ENCODE measurements at regions not wholly inside any gene's neighbourhood (a gene's known extent, or its start where the extent isn't known, plus 50 kb on each side); places are given as distances from the start of the nearest gene placed in this dataset.

DNA sequence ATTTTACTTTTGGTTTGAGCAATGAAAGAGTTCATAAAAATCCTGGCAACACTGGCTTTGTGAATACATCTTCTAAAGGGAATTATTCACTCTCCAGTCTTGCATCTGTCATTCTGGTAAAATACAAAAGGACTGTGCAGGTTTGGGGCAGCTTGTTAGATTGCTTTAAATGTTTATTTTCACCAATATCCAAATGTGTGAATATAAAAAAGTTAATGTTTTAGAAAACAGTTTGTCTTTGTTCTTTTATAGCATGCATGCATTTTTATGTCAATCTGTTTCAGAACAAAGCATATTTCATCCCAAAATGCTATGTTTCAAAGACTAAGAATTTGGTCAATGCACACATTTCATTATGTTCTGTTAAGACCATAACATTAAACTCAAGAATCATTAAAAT lies 1145.4 kb downstream of the OLFM4 start:
- TF ChIP-seq, protein P1, sequence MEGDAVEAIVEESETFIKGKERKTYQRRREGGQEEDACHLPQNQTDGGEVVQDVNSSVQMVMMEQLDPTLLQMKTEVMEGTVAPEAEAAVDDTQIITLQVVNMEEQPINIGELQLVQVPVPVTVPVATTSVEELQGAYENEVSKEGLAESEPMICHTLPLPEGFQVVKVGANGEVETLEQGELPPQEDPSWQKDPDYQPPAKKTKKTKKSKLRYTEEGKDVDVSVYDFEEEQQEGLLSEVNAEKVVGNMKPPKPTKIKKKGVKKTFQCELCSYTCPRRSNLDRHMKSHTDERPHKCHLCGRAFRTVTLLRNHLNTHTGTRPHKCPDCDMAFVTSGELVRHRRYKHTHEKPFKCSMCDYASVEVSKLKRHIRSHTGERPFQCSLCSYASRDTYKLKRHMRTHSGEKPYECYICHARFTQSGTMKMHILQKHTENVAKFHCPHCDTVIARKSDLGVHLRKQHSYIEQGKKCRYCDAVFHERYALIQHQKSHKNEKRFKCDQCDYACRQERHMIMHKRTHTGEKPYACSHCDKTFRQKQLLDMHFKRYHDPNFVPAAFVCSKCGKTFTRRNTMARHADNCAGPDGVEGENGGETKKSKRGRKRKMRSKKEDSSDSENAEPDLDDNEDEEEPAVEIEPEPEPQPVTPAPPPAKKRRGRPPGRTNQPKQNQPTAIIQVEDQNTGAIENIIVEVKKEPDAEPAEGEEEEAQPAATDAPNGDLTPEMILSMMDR (IDR thresholded peaks at IDR 0.05; ENCODE audit: unreplicated experiment) = no peak
- Mint-ChIP-seq H3K4me1 (ENCODE audit: low read depth) (peaks cover 6% of the 10 kb centered on the region), H3K9me3 (ENCODE audit: low read depth) (no peaks in the 10 kb centered on the region), H3K4me3 (ENCODE audit: low read depth) (no peak overlapping the region), H3K27me3 (no peaks in the 10 kb centered on the region), H3K36me3 (ENCODE audit: insufficient read depth) (no peaks in the 10 kb centered on the region), H3K27ac (no peak overlapping the region)
- no peak for DNase-seq (ENCODE audit: low spot score, unreplicated experiment)

DNA sequence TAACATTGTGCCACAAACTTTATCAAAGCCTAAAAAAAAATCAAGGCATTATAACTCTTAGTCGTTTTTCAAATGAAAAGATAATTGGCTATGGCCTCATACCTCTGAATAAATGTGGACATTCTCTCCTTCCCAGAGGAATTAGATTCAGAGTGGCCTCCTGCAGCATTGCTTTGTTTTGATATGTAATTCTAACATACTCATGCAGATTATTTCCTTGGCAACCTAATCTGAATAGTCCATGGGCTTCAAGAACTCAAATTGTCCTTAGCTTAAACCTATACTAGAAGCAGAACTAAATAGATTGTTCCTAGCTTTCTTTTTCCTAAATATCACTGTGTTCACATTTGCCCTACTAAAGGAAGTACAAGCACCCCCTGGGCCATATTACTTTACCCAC lies 1146.9 kb downstream of the OLFM4 start:
- DNase-seq (ENCODE audit: low spot score, unreplicated experiment) = no peak
- Mint-ChIP-seq H3K27ac (no peak overlapping the region), H3K9me3 (ENCODE audit: low read depth) (no peaks in the 10 kb centered on the region), H3K4me3 (ENCODE audit: low read depth) (no peak overlapping the region), H3K27me3 (peaks cover 3% of the 10 kb centered on the region), H3K36me3 (ENCODE audit: insufficient read depth) (no peaks in the 10 kb centered on the region), H3K4me1 (ENCODE audit: low read depth) (peaks cover 6% of the 10 kb centered on the region)
- TF ChIP-seq, protein P1 (IDR thresholded peaks at IDR 0.05; ENCODE audit: unreplicated experiment) = no peak

DNA sequence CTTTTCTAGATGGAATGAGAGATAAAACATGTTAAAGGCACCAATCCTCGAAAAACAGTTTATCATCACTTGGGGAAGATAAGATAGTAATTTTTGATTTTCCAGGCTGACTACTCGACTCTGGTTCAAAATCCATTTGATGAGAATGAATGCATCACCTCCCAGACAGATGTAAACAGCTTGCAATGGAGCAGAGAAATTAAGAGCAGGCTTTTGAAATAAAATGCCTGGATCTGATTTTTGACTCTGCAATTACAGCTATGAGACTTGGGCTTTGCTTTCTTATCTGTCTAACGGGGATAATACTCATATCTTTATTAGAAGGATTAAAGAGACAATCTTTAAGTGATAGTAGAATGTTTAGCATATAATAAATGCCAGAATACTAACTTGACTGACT lies 1148.9 kb downstream of the OLFM4 start:
- no peak overlapping the region for H3K4me3 Mint-ChIP-seq (ENCODE audit: low read depth)
- H3K4me1 Mint-ChIP-seq (ENCODE audit: low read depth) = peaks cover 6% of the 10 kb centered on the region
- peaks cover 3% of the 10 kb centered on the region for H3K27me3 Mint-ChIP-seq
- H3K36me3 Mint-ChIP-seq (ENCODE audit: insufficient read depth) = no peaks in the 10 kb centered on the region
- no peaks in the 10 kb centered on the region for H3K9me3 Mint-ChIP-seq (ENCODE audit: low read depth)
- H3K27ac Mint-ChIP-seq = no peak overlapping the region
- DNase-seq (ENCODE audit: low spot score, unreplicated experiment) = no peak
- TF ChIP-seq, protein P1 (IDR thresholded peaks at IDR 0.05; ENCODE audit: unreplicated experiment) = no peak

DNA sequence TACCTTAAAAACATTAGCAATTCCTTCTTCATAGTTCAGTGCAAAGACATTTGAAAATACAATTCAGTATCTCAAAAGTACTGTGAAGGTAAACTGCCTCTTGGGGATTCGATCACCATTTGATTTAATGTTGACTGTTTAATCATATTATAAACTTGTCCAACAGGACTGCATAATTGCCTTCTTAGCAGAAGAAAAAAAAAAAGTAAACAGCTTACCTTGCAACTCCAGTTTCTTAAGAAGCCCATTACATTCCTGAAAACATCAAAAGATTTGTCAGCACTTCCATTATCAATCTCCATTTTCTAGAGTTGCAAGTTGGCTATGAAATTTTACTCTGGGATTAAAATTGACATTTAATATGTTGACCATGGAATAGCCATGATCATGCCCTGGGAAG lies 1154.6 kb downstream of the OLFM4 start:
- peaks cover 3% of the 10 kb centered on the region for H3K27me3 Mint-ChIP-seq
- H3K36me3 Mint-ChIP-seq (ENCODE audit: insufficient read depth) = no peaks in the 10 kb centered on the region
- no peak overlapping the region for H3K4me3 Mint-ChIP-seq (ENCODE audit: low read depth)
- TF ChIP-seq, protein P1 (IDR thresholded peaks at IDR 0.05; ENCODE audit: unreplicated experiment) = no peak
- peaks cover 6% of the 10 kb centered on the region for H3K4me1 Mint-ChIP-seq (ENCODE audit: low read depth)
- H3K27ac Mint-ChIP-seq = no peak overlapping the region
- no peaks in the 10 kb centered on the region for H3K9me3 Mint-ChIP-seq (ENCODE audit: low read depth)
- DNase-seq (ENCODE audit: low spot score, unreplicated experiment) = no peak

DNA sequence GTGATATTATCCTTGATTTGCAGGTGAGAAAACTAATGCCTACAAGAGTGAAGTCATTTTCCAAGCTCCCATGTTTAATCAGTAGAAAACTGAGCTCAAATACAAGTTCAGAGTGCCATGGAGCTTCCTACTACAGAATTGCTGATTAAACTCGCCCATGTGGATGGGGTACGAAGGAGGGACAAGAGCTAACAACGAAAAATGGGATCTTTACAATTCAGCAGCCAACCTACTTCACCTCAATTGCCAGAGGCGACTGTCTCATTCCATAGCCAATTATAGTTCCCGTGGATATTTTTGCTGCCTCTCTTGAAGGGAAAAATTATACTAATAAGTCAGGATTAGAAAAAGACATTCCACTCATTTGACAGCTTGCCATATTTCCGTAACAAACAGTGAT lies 1155.1 kb downstream of the OLFM4 start:
- H3K9me3 Mint-ChIP-seq (ENCODE audit: low read depth) = no peaks in the 10 kb centered on the region
- no peak overlapping the region for H3K4me3 Mint-ChIP-seq (ENCODE audit: low read depth)
- H3K27ac Mint-ChIP-seq = no peak overlapping the region
- TF ChIP-seq, protein P1 (IDR thresholded peaks at IDR 0.05; ENCODE audit: unreplicated experiment) = no peak
- peaks cover 6% of the 10 kb centered on the region for H3K4me1 Mint-ChIP-seq (ENCODE audit: low read depth)
- DNase-seq (ENCODE audit: low spot score, unreplicated experiment) = no peak
- H3K36me3 Mint-ChIP-seq (ENCODE audit: insufficient read depth) = no peaks in the 10 kb centered on the region
- peaks cover 3% of the 10 kb centered on the region for H3K27me3 Mint-ChIP-seq
